ENCODE measurements at regions not wholly inside any gene's neighbourhood (a gene's known extent, or its start where the extent isn't known, plus 50 kb on each side); places are given as distances from the start of the nearest gene placed in this dataset.
"Not testable (repeated sequence)": the region's sequence is repeated elsewhere in the genome, so short reads cannot be mapped to it uniquely, and the experiment has no call there.

GRCh38 chr2:182541268-182541667, 114.4 kb upstream of the PDE1A start:
- POLR2A ChIA-PET (ENCODE audit: partially characterized antibody): no interaction called here
- intact Hi-C loops (cut with micrococcal nuclease): no loop called here
- Mint-ChIP-seq H3K4me3 (no peak overlapping the region), H3K36me3 (no peaks in the 10 kb centered on the region), H3K27me3 (no peaks in the 10 kb centered on the region), H3K27ac (no peak overlapping the region), H3K9me3 (peaks cover 0 to 3% (median 0%) of the 10 kb centered on the region in 8 donors), H3K4me1 (no peaks in the 10 kb centered on the region)
- Histone ChIP-seq H3K27ac (ENCODE audit: low read depth, low read length) (no peak overlapping the region), H3K4me1 (ENCODE audit: insufficient read depth, low read length) (no peaks in the 10 kb centered on the region), H3K9me3 (ENCODE audit: control insufficient read depth in 1 of 2, low read length in 2 of 2) (no peaks in the 10 kb centered on the region), H3K36me3 (ENCODE audit: insufficient read depth, low read length) (no peaks in the 10 kb centered on the region), H3K4me3 (ENCODE audit: low read length in 2 of 2) (no peak overlapping the region), H3K27me3 (ENCODE audit: insufficient read depth, low read length) (no peaks in the 10 kb centered on the region)
- no peak for DNase-seq
- CTCF ChIA-PET (ENCODE audit: partially characterized antibody): no interaction called here

GRCh38 chr2:182542501-182543258, 115.8 kb upstream of the PDE1A start:
- no peaks in the 10 kb centered on the region for H3K4me1 Mint-ChIP-seq
- Histone ChIP-seq H3K4me1 (ENCODE audit: insufficient read depth, low read length) (no peaks in the 10 kb centered on the region), H3K9me3 (ENCODE audit: control insufficient read depth in 1 of 2, low read length in 2 of 2) (no peaks in the 10 kb centered on the region), H3K36me3 (ENCODE audit: insufficient read depth, low read length) (no peaks in the 10 kb centered on the region), H3K4me3 (ENCODE audit: low read length in 2 of 2) (no peak overlapping the region), H3K27ac (ENCODE audit: low read depth, low read length) (no peak overlapping the region), H3K27me3 (ENCODE audit: insufficient read depth, low read length) (no peaks in the 10 kb centered on the region)
- CTCF ChIA-PET (ENCODE audit: partially characterized antibody): no interaction called here
- H3K27ac Mint-ChIP-seq: no peak overlapping the region
- DNase-seq: no peak
- no peak overlapping the region for H3K4me3 Mint-ChIP-seq
- H3K36me3 Mint-ChIP-seq: no peaks in the 10 kb centered on the region
- intact Hi-C loops (cut with micrococcal nuclease): no loop called here
- H3K9me3 Mint-ChIP-seq: peaks cover 0 to 3% (median 0%) of the 10 kb centered on the region in 8 donors
- POLR2A ChIA-PET (ENCODE audit: partially characterized antibody): no interaction called here
- no peaks in the 10 kb centered on the region for H3K27me3 Mint-ChIP-seq

GRCh38 chr2:182543741-182544525, 117.1 kb upstream of the PDE1A start:
- no peaks in the 10 kb centered on the region for H3K27me3 Mint-ChIP-seq
- intact Hi-C loops (cut with micrococcal nuclease): no loop called here
- H3K4me1 ChIP-seq (ENCODE audit: insufficient read depth, low read length): no peaks in the 10 kb centered on the region
- ChIA-PET POLR2A (ENCODE audit: partially characterized antibody) (no interaction called here), CTCF (ENCODE audit: partially characterized antibody) (no interaction called here)
- no peaks in the 10 kb centered on the region for H3K9me3 Mint-ChIP-seq
- H3K9me3 ChIP-seq (ENCODE audit: control insufficient read depth in 1 of 2, low read length in 2 of 2): no peaks in the 10 kb centered on the region
- no peaks in the 10 kb centered on the region for H3K27me3 ChIP-seq (ENCODE audit: insufficient read depth, low read length)
- H3K36me3 Mint-ChIP-seq: no peaks in the 10 kb centered on the region
- H3K4me1 Mint-ChIP-seq: no peaks in the 10 kb centered on the region
- H3K4me3 Mint-ChIP-seq: no peak overlapping the region
- no peak overlapping the region for H3K4me3 ChIP-seq (ENCODE audit: low read length in 2 of 2)
- no peak for DNase-seq
- no peak overlapping the region for H3K27ac ChIP-seq (ENCODE audit: low read depth, low read length)
- H3K27ac Mint-ChIP-seq: no peak overlapping the region
- no peaks in the 10 kb centered on the region for H3K36me3 ChIP-seq (ENCODE audit: insufficient read depth, low read length)

GRCh38 chr2:182545420-182546167, 118.8 kb upstream of the PDE1A start:
- POLR2A ChIA-PET (ENCODE audit: partially characterized antibody): no interaction called here

GRCh38 chr2:182548031-182548950, 121.5 kb upstream of the PDE1A start:
- ChIA-PET CTCF (ENCODE audit: partially characterized antibody) (no interaction called here), POLR2A (ENCODE audit: partially characterized antibody) (no interaction called here)
- Histone ChIP-seq H3K4me3 (ENCODE audit: low read length in 2 of 2) (no peak overlapping the region), H3K27me3 (ENCODE audit: insufficient read depth, low read length) (no peaks in the 10 kb centered on the region), H3K36me3 (ENCODE audit: insufficient read depth, low read length) (no peaks in the 10 kb centered on the region), H3K4me1 (ENCODE audit: insufficient read depth, low read length) (no peaks in the 10 kb centered on the region), H3K9me3 (ENCODE audit: control insufficient read depth in 1 of 2, low read length in 2 of 2) (no peaks in the 10 kb centered on the region), H3K27ac (ENCODE audit: low read depth, low read length) (no peak overlapping the region)
- Mint-ChIP-seq H3K36me3 (no peaks in the 10 kb centered on the region), H3K4me1 (no peaks in the 10 kb centered on the region), H3K9me3 (no peaks in the 10 kb centered on the region), H3K4me3 (no peak overlapping the region), H3K27me3 (no peaks in the 10 kb centered on the region), H3K27ac (no peak overlapping the region)
- intact Hi-C loops (cut with micrococcal nuclease): no loop called here
- no peak for DNase-seq

More at GRCh38 chr2:182545420-182546167, 118.8 kb upstream of the PDE1A start:
- H3K36me3 Mint-ChIP-seq: no peaks in the 10 kb centered on the region
- H3K27ac Mint-ChIP-seq: no peak overlapping the region
- no peaks in the 10 kb centered on the region for H3K4me1 Mint-ChIP-seq
- intact Hi-C loops (cut with micrococcal nuclease): no loop called here
- H3K4me3 ChIP-seq (ENCODE audit: low read length in 2 of 2): no peak overlapping the region
- H3K27ac ChIP-seq (ENCODE audit: low read depth, low read length): no peak overlapping the region
- H3K36me3 ChIP-seq (ENCODE audit: insufficient read depth, low read length): no peaks in the 10 kb centered on the region
- no peak for DNase-seq
- no peaks in the 10 kb centered on the region for H3K4me1 ChIP-seq (ENCODE audit: insufficient read depth, low read length)
- no peaks in the 10 kb centered on the region for H3K9me3 ChIP-seq (ENCODE audit: control insufficient read depth in 1 of 2, low read length in 2 of 2)
- CTCF ChIA-PET (ENCODE audit: partially characterized antibody): no interaction called here
- no peaks in the 10 kb centered on the region for H3K27me3 ChIP-seq (ENCODE audit: insufficient read depth, low read length)
- H3K27me3 Mint-ChIP-seq: no peaks in the 10 kb centered on the region
- no peak overlapping the region for H3K4me3 Mint-ChIP-seq
- no peaks in the 10 kb centered on the region for H3K9me3 Mint-ChIP-seq

GRCh38 chr2:182550234-182550633, 123.4 kb upstream of the PDE1A start:
- H3K4me3 Mint-ChIP-seq: no peak overlapping the region

GRCh38 chr2:182552232-182552631, 125.4 kb upstream of the PDE1A start:
- H3K27ac ChIP-seq (ENCODE audit: low read depth, low read length); POLR2A ChIA-PET (ENCODE audit: partially characterized antibody); H3K9me3 ChIP-seq (ENCODE audit: control insufficient read depth in 1 of 2, low read length in 2 of 2); H3K4me1 ChIP-seq (ENCODE audit: insufficient read depth, low read length); H3K9me3 Mint-ChIP-seq; intact Hi-C loops (cut with micrococcal nuclease); H3K4me3 ChIP-seq (ENCODE audit: low read length in 2 of 2); H3K27me3 Mint-ChIP-seq; H3K4me3 Mint-ChIP-seq; H3K4me1 Mint-ChIP-seq; H3K36me3 ChIP-seq (ENCODE audit: insufficient read depth, low read length); H3K27me3 ChIP-seq (ENCODE audit: insufficient read depth, low read length); DNase-seq; CTCF ChIA-PET (ENCODE audit: partially characterized antibody); H3K36me3 Mint-ChIP-seq; H3K27ac Mint-ChIP-seq: not testable (repeated sequence)

More at GRCh38 chr2:182550234-182550633, 123.4 kb upstream of the PDE1A start:
- Histone ChIP-seq H3K4me3 (ENCODE audit: low read length in 2 of 2) (no peak overlapping the region), H3K9me3 (ENCODE audit: control insufficient read depth in 1 of 2, low read length in 2 of 2) (no peaks in the 10 kb centered on the region), H3K27me3 (ENCODE audit: insufficient read depth, low read length) (no peaks in the 10 kb centered on the region), H3K27ac (ENCODE audit: low read depth, low read length) (no peak overlapping the region), H3K36me3 (ENCODE audit: insufficient read depth, low read length) (no peaks in the 10 kb centered on the region), H3K4me1 (ENCODE audit: insufficient read depth, low read length) (no peaks in the 10 kb centered on the region)
- Mint-ChIP-seq H3K27ac (no peak overlapping the region), H3K36me3 (no peaks in the 10 kb centered on the region), H3K4me1 (no peaks in the 10 kb centered on the region), H3K27me3 (no peaks in the 10 kb centered on the region), H3K9me3 (no peaks in the 10 kb centered on the region)
- intact Hi-C loops (cut with micrococcal nuclease): no loop called here
- ChIA-PET POLR2A (ENCODE audit: partially characterized antibody) (no interaction called here), CTCF (ENCODE audit: partially characterized antibody) (no interaction called here)
- no peak for DNase-seq
